ENCODE measurements at regions not wholly inside any gene's neighbourhood (a gene's known extent, or its start where the extent isn't known, plus 50 kb on each side); places are given as distances from the start of the nearest gene placed in this dataset.

- no peak for TF ChIP-seq CTCF (IDR thresholded peaks at IDR 0.05; ENCODE audit: insufficient read depth, low read length)
- no peak for TF ChIP-seq GABPA (IDR thresholded peaks at IDR 0.05; ENCODE audit: low read depth)
- TF ChIP-seq POLR2AphosphoS5 (IDR thresholded peaks at IDR 0.05; ENCODE audit: low read depth): no peak
- no peak for TF ChIP-seq SPI1 (IDR thresholded peaks at IDR 0.05; ENCODE audit: borderline replicate concordance, low read depth)
- TF ChIP-seq REST (IDR thresholded peaks at IDR 0.05; ENCODE audit: insufficient replicate concordance, low read depth): no peak
These were observed 482.0 kb upstream of the ONECUT1 start for GRCh38 chr15:53272116-53272515.

Data from HL-60 (cell line).